ENCODE measurements at regions not wholly inside any gene's neighbourhood (a gene's known extent, or its start where the extent isn't known, plus 50 kb on each side); places are given as distances from the start of the nearest gene placed in this dataset.

GRCh38 chr15:31238906-31239305 is 87.7 kb upstream of the KLF13 start:
- TF ChIP-seq ZBTB21 (CRISPR knock-in tag; IDR thresholded peaks at IDR 0.05; ENCODE audit: borderline replicate concordance) (no peak), IRF2 (CRISPR knock-in tag; IDR thresholded peaks at IDR 0.05; ENCODE audit: borderline replicate concordance, low read depth) (no peak), CDX4 (CRISPR knock-in tag; IDR thresholded peaks at IDR 0.05; ENCODE audit: borderline replicate concordance) (no peak), ARID4B (CRISPR knock-in tag; IDR thresholded peaks at IDR 0.05; ENCODE audit: borderline replicate concordance) (no peak), CREM (CRISPR knock-in tag; IDR thresholded peaks at IDR 0.05) (no peak), ELF4 (CRISPR knock-in tag; IDR thresholded peaks at IDR 0.05; ENCODE audit: low read depth) (no peak), CREB1 (CRISPR knock-in tag; IDR thresholded peaks at IDR 0.05) (no peak), ZNF232 (CRISPR knock-in tag; IDR thresholded peaks at IDR 0.05) (no peak), RORB (CRISPR knock-in tag; IDR thresholded peaks at IDR 0.05) (no peak), ZNF281 (CRISPR knock-in tag; IDR thresholded peaks at IDR 0.05) (no peak), IRF1 (CRISPR knock-in tag; IDR thresholded peaks at IDR 0.05) (no peak), KAT7 (CRISPR knock-in tag; IDR thresholded peaks at IDR 0.05; ENCODE audit: borderline replicate concordance) (no peak), MXD4 (CRISPR knock-in tag; IDR thresholded peaks at IDR 0.05; ENCODE audit: borderline replicate concordance) (no peak), RELA (CRISPR knock-in tag; IDR thresholded peaks at IDR 0.05; ENCODE audit: borderline replicate concordance) (no peak), NR2C2 (CRISPR knock-in tag; IDR thresholded peaks at IDR 0.05) (no peak)
- CTCF ChIA-PET: interaction anchor here (0.6 kb wide), 1 partner anchor 15 kb away, joined by 3 read pairs; no protein-coding TSS in a partner anchor
- POLR2A ChIA-PET: no interaction called here

GRCh38 chr15:31239409-31239808 is 87.2 kb upstream of the KLF13 start:
- Mint-ChIP-seq H3K4me3 (no peak overlapping the region), H3K27me3 (ENCODE audit: low read depth) (no peaks in the 10 kb centered on the region), H3K4me1 (no peaks in the 10 kb centered on the region), H3K36me3 (no peaks in the 10 kb centered on the region), H3K9me3 (peaks cover 3% of the 10 kb centered on the region; the same call in 1 of the 2 replicates), H3K27ac (no peak overlapping the region)
- ATAC-seq (no peak), DNase-seq (ENCODE audit: low spot score) (no peak)
- ChIA-PET POLR2A (no interaction called here), CTCF (interaction anchor here (0.5 to 0.7 kb wide), 2 partner anchors 73 to 534 kb away, joined by 4 read pairs; no protein-coding TSS in a partner anchor)
- TF ChIP-seq CBFB (CRISPR knock-in tag; IDR thresholded peaks at IDR 0.05; ENCODE audit: low read depth) (no peak), ZNF396 (CRISPR knock-in tag; IDR thresholded peaks at IDR 0.05; ENCODE audit: borderline replicate concordance) (no peak), NR2C2 (CRISPR knock-in tag; IDR thresholded peaks at IDR 0.05) (no peak), MAX (CRISPR knock-in tag; IDR thresholded peaks at IDR 0.05) (no peak), AR (CRISPR knock-in tag; IDR thresholded peaks at IDR 0.05) (no peak), ZNF281 (CRISPR knock-in tag; IDR thresholded peaks at IDR 0.05) (no peak), ZNF219 (CRISPR knock-in tag; IDR thresholded peaks at IDR 0.05; ENCODE audit: borderline replicate concordance) (no peak), ZNF121 (CRISPR knock-in tag; IDR thresholded peaks at IDR 0.05) (no peak)

More at GRCh38 chr15:31238906-31239305, 87.7 kb upstream of the KLF13 start:
- Mint-ChIP-seq H3K9me3 (peaks cover 3% of the 10 kb centered on the region; the same call in 1 of the 2 replicates), H3K36me3 (no peaks in the 10 kb centered on the region), H3K27ac (no peak overlapping the region), H3K27me3 (ENCODE audit: low read depth) (no peaks in the 10 kb centered on the region), H3K4me3 (no peak overlapping the region), H3K4me1 (no peaks in the 10 kb centered on the region)
- DNase-seq (ENCODE audit: low spot score): no peak
- ATAC-seq: no peak

Data from WTC11 (cell line).